ENCODE measurements at regions not wholly inside any gene's neighbourhood (a gene's known extent, or its start where the extent isn't known, plus 50 kb on each side); places are given as distances from the start of the nearest gene placed in this dataset.

DNA sequence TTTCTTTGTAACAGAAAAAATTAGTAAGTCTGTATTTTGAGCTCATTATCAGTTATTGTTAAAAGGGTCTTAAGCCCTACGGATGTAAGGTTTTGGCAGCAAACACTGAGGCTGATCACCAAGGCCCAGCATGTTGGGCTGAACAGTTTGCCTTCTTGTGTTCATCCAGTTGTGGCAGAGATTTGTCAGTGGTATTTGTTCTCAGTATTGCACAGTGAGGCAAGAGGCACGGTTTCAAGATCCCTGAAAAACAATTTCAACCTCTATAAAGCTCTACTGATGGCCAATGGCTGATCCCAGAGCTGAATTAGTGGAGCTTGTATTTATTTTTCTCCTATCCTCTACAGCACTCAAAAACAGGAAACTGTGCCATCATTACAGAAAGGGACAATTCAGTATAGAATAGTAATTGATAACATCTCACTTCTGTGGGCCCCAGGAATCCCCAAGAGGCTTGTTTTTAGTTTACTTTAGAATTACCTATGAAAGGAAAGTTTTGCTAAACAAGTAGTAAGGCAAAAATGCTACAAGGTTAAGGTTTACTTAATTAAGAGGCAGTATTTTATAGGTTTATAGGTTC lies 191.8 kb upstream of the RAB4A start:
- TF ChIP-seq, protein P1, sequence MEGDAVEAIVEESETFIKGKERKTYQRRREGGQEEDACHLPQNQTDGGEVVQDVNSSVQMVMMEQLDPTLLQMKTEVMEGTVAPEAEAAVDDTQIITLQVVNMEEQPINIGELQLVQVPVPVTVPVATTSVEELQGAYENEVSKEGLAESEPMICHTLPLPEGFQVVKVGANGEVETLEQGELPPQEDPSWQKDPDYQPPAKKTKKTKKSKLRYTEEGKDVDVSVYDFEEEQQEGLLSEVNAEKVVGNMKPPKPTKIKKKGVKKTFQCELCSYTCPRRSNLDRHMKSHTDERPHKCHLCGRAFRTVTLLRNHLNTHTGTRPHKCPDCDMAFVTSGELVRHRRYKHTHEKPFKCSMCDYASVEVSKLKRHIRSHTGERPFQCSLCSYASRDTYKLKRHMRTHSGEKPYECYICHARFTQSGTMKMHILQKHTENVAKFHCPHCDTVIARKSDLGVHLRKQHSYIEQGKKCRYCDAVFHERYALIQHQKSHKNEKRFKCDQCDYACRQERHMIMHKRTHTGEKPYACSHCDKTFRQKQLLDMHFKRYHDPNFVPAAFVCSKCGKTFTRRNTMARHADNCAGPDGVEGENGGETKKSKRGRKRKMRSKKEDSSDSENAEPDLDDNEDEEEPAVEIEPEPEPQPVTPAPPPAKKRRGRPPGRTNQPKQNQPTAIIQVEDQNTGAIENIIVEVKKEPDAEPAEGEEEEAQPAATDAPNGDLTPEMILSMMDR (IDR thresholded peaks at IDR 0.05; ENCODE audit: low read length) = no peak
- TF ChIP-seq EZH2 (optimal IDR thresholded peaks at IDR 0.05; ENCODE audit: low read depth, low read length) = no peak
